Neuronal stem cell (in vitro differentiated cells): ENCODE measurements at regions not wholly inside any gene's neighbourhood (a gene's known extent, or its start where the extent isn't known, plus 50 kb on each side); places are given as distances from the start of the nearest gene placed in this dataset.

ENCODE experiments used
- DNase-seq: peaks from one replicate; pipeline ENCODE4 v3.0.0-alpha.2; 2013; ENCODE audit warnings: low spot score
- H2AFZ ChIP-seq: one replicate; pipeline ENCODE4 v1.6.1; 2013; ENCODE audit warnings: mild to moderate bottlenecking, low read length, inconsistent platforms
- H2AK5ac ChIP-seq: 2 replicates; pipeline ENCODE4 v1.6.1; 2013; ENCODE audit warnings: low read depth, mild to moderate bottlenecking, inconsistent platforms, low read length, moderate library complexity, mixed read lengths
- H2BK120ac ChIP-seq: 2 replicates; pipeline ENCODE4 v1.6.1; 2013; ENCODE audit warnings: low read depth, mild to moderate bottlenecking, inconsistent platforms, low read length, moderate library complexity, mixed read lengths
- H2BK12ac ChIP-seq: one replicate; pipeline ENCODE4 v1.6.1; 2013; ENCODE audit warnings: low read length, inconsistent platforms
- H2BK15ac ChIP-seq: 2 replicates; pipeline ENCODE4 v1.6.1; 2013; ENCODE audit warnings: mild to moderate bottlenecking, low read length, inconsistent platforms, mixed read lengths
- H2BK5ac ChIP-seq: one replicate; pipeline ENCODE4 v1.6.1; 2013; ENCODE audit warnings: inconsistent platforms, mild to moderate bottlenecking, low read length, moderate library complexity
- H3K14ac ChIP-seq: one replicate; pipeline ENCODE4 v1.6.1; 2013; ENCODE audit warnings: low read length, inconsistent platforms
- H3K18ac ChIP-seq: 2 replicates; pipeline ENCODE4 v1.6.1; 2013; ENCODE audit warnings: low read length, inconsistent platforms
- H3K23ac ChIP-seq: 2 replicates; pipeline ENCODE4 v1.6.1; 2013; ENCODE audit warnings: low read depth, mild to moderate bottlenecking, mixed read lengths, low read length, inconsistent platforms; ENCODE audit not compliant: poor library complexity
- H3K27ac ChIP-seq: replicated peaks from 3 replicates; pipeline ENCODE4 v1.5.1; 2013; ENCODE audit warnings: low read length, inconsistent platforms
- H3K27me3 ChIP-seq, 3 experiments: 2 replicates each; pipeline ENCODE4 v1.6.1; 2013; ENCODE audit warnings: low read length in 3 of 3, mild to moderate bottlenecking in 2 of 3, inconsistent platforms in 1 of 3, low read depth in 1 of 3, mixed read lengths in 1 of 3, moderate library complexity in 1 of 3; ENCODE audit not compliant: control insufficient read depth in 3 of 3, insufficient read depth in 3 of 3
- H3K36me3 ChIP-seq, 2 donors: replicated peaks in 1 of 2; 2 replicates each; pipeline ENCODE4 v1.6.1; 2013; ENCODE audit warnings: low read length in 2 of 2; ENCODE audit not compliant: control insufficient read depth in 2 of 2, insufficient read depth in 2 of 2
- H3K4ac ChIP-seq: 2 replicates; pipeline ENCODE4 v1.6.1; 2013; ENCODE audit warnings: inconsistent platforms, mild to moderate bottlenecking, low read length, moderate library complexity
- H3K4me1 ChIP-seq, 2 donors: 1 replicate in 1 of 2; 2 replicates in 1 of 2; pipeline ENCODE4 v1.6.1; 2013; ENCODE audit warnings: low read length in 2 of 2, low read depth in 1 of 2; ENCODE audit not compliant: control insufficient read depth in 2 of 2, insufficient read depth in 1 of 2
- H3K4me2 ChIP-seq: one replicate; pipeline ENCODE4 v1.6.1; 2013; ENCODE audit warnings: mild to moderate bottlenecking, low read length, inconsistent platforms; ENCODE audit not compliant: insufficient read depth, poor library complexity, severe bottlenecking
- H3K4me3 ChIP-seq, 2 donors: 2 replicates each; pipeline ENCODE4 v1.5.1; 2013; ENCODE audit warnings: low read length in 2 of 2, mild to moderate bottlenecking in 2 of 2, inconsistent platforms in 1 of 2, moderate library complexity in 1 of 2
- H3K79me1 ChIP-seq: one replicate; pipeline ENCODE4 v1.6.1; 2013; ENCODE audit warnings: low read depth, mild to moderate bottlenecking, inconsistent platforms, low read length, moderate library complexity
- H3K9ac ChIP-seq: one replicate; pipeline ENCODE4 v1.6.1; 2013; ENCODE audit warnings: mild to moderate bottlenecking, low read depth, low read length, inconsistent platforms; ENCODE audit not compliant: poor library complexity
- H3K9me3 ChIP-seq, 2 donors: replicated peaks in 1 of 2; 2 replicates each; pipeline versions ENCODE3 to v1.6.1; 2013; ENCODE audit warnings: low read length in 2 of 2, mild to moderate bottlenecking in 2 of 2, inconsistent platforms in 1 of 2, low read depth in 1 of 2, mixed read lengths in 1 of 2, moderate library complexity in 1 of 2; ENCODE audit not compliant: control insufficient read depth in 2 of 2, insufficient read depth in 1 of 2
- H4K8ac ChIP-seq: one replicate; pipeline ENCODE4 v1.6.1; 2013; ENCODE audit warnings: low read depth, mild to moderate bottlenecking, inconsistent platforms, low read length, moderate library complexity
- H4K91ac ChIP-seq: one replicate; pipeline ENCODE4 v1.6.1; 2013; ENCODE audit warnings: low read length, low read depth, mild to moderate bottlenecking, inconsistent platforms; ENCODE audit not compliant: poor library complexity
- WGBS, 2 donors: extraction: QIAGEN DNeasy Blood & Tissue Kit; methylation state at CpG; one replicate each; pipeline ENCODE4 v1.1.7; 2013; ENCODE audit warnings: missing lambda C conversion rate in 2 of 2, mixed read lengths in 1 of 2; ENCODE audit not compliant: insufficient read length in 2 of 2, insufficient replicate concordance in 1 of 2; ENCODE audit errors: extremely low coverage in 2 of 2; 5-methylcytosine and 5-hydroxymethylcytosine counted together

DNA sequence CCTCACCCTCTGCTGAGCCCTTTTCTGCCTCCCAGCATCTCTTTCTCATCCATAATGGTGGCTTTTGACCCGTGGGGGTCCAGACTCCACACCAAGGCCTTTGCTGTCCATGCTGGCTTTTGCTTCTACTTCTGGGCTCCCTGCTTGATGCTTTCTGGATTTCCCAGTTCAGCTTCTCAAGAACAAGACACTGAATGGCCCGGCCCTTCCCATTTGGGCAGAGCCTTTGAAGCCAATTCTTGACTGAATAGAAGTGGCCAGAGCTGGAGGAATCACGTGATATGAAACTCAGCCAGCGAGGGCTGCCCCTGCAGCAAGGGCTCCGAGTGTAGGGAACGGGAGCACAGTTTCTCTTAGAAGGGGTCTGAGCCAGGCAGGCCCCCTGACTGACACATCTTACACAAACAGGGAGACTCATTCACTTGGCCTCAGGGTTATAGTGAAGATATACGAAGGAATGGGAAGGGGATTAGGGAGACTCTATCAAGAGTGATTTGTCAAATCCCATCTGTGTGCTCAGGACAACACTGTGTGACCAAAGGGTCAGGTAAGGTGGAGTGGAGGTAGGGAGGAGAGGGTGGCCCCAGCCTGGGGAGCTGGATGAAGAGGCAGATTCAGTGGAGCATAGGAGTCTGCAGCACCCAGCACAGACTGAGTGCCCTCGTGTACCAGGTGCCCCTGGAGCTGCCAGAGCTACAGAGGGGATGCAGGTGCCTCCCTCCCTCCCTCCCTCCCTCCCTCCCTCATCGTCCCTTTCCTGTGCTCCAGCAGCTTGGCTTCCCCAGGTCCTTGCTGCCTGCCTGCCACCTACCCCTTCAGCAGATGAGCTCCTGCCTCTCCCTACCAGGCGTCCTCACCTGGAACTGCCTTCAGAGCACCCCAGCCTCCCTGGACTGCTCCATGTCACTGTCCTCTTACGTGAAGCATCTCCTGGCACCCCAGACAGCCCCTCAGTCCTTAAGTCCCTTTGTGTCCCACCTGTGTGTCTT is 106.0 kb downstream of the TRIM29 start:
- DNase-seq = no peak
- no CpG with 5 or more reads among the region's 11 CpGs for WGBS, 2 donors

DNA sequence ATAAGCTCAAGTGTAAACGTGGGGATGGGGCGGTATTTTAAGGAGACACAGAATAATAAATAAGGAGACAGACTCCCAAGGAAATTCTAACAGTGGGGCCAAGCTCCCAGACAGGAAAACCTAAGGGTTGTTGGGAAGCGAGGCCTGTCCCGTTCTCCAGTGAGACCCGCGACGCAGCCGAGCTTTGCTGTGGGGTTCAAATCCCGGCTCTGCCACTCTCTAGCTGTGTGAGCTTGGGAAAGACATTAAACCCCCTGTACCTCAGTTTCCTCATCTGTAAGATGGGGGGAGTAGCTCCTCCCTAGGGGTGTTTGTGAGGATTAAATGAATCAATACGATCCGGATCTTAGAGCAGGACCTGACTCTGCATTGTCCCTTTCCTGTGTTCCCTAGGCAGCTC is 106.8 kb downstream of the TRIM29 start:
- Histone ChIP-seq H3K27ac (no peak overlapping the region), H2BK15ac (no peak overlapping the region), H2BK5ac (no peak overlapping the region), H3K18ac (peak overlapping the region; percentile 78), H3K4me2 (no peak overlapping the region), H3K23ac (no peak overlapping the region), H3K9ac (no peak overlapping the region), H2BK12ac (no peak overlapping the region), H3K4me3 (no peak overlapping the region), H3K79me1 (no peaks in the 10 kb centered on the region), H3K4me1 (peaks cover 0 to 11% of the 10 kb centered on the region in 2 donors), H3K27me3 (no peaks in the 10 kb centered on the region), H3K4ac (no peak overlapping the region), H3K9me3 (peaks cover 0 to 3% of the 10 kb centered on the region in 2 donors), H2BK120ac (no peak overlapping the region), H4K91ac (no peak overlapping the region), H3K14ac (no peak overlapping the region), H4K8ac (no peak overlapping the region), H2AK5ac (no peak overlapping the region), H3K36me3 (no peaks in the 10 kb centered on the region), H2AFZ (no peak overlapping the region)
- no peak for DNase-seq
- WGBS, 2 donors = no CpG with 5 or more reads among the region's 11 CpGs

More for the DNA sequence above, 106.0 kb downstream of the TRIM29 start:
- H3K4me1 ChIP-seq = peaks cover 0 to 11% of the 10 kb centered on the region in 2 donors
- no peak overlapping the region for H3K9ac ChIP-seq
- peak overlapping the region; percentile 78 for H3K18ac ChIP-seq
- H3K4ac ChIP-seq = no peak overlapping the region
- no peak overlapping the region for H3K4me3 ChIP-seq
- H3K23ac ChIP-seq = no peak overlapping the region
- H4K8ac ChIP-seq = no peak overlapping the region
- H2AK5ac ChIP-seq = peak overlapping the region; percentile 10
- no peak overlapping the region for H2BK5ac ChIP-seq
- H3K27ac ChIP-seq = no peak overlapping the region
- no peak overlapping the region for H4K91ac ChIP-seq
- H3K4me2 ChIP-seq = no peak overlapping the region
- H2BK15ac ChIP-seq = peak overlapping the region; percentile 41
- no peak overlapping the region for H3K14ac ChIP-seq
- no peak overlapping the region for H2BK120ac ChIP-seq
- H3K27me3 ChIP-seq = no peaks in the 10 kb centered on the region
- peak overlapping the region; percentile 8 for H2AFZ ChIP-seq
- peaks cover 0 to 3% of the 10 kb centered on the region in 2 donors for H3K9me3 ChIP-seq
- no peaks in the 10 kb centered on the region for H3K79me1 ChIP-seq
- H3K36me3 ChIP-seq = no peaks in the 10 kb centered on the region
- no peak overlapping the region for H2BK12ac ChIP-seq

DNA sequence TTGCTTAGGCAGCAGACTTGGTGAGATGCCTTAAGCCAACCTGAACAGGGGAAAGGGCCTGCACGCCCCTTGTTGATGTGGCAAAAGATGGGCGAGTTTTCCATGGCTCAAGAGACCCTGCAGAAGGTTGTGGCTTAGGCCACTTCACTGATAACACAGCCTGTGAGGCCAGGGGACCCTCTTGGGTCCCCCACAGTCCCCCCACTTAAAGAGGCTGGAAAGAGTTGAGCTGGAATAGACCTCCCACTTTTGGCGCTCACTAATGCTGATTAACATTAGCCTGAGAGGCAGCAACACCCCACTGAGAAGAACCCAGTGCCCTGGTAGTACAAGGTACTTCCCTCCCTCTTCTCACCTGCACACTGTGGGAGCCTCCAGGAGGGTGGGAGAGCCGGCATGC is 107.5 kb downstream of the TRIM29 start:
- Histone ChIP-seq H3K18ac (peak overlapping the region; percentile 67), H3K23ac (no peak overlapping the region), H2BK120ac (no peak overlapping the region), H3K14ac (no peak overlapping the region), H3K4me2 (no peak overlapping the region), H4K8ac (no peak overlapping the region), H3K79me1 (no peaks in the 10 kb centered on the region), H3K27ac (no peak overlapping the region), H3K27me3 (no peaks in the 10 kb centered on the region), H3K9me3 (no peaks in the 10 kb centered on the region), H2BK5ac (no peak overlapping the region), H3K36me3 (no peaks in the 10 kb centered on the region), H2AK5ac (peak overlapping the region; percentile 6), H2BK15ac (no peak overlapping the region), H3K4me1 (peaks cover 0 to 11% of the 10 kb centered on the region in 2 donors), H2AFZ (no peak overlapping the region), H3K9ac (no peak overlapping the region), H3K4me3 (no peak overlapping the region), H2BK12ac (no peak overlapping the region), H3K4ac (no peak overlapping the region), H4K91ac (no peak overlapping the region)
- WGBS, 2 donors = no CpG with 5 or more reads among the region's 4 CpGs
- no peak for DNase-seq

DNA sequence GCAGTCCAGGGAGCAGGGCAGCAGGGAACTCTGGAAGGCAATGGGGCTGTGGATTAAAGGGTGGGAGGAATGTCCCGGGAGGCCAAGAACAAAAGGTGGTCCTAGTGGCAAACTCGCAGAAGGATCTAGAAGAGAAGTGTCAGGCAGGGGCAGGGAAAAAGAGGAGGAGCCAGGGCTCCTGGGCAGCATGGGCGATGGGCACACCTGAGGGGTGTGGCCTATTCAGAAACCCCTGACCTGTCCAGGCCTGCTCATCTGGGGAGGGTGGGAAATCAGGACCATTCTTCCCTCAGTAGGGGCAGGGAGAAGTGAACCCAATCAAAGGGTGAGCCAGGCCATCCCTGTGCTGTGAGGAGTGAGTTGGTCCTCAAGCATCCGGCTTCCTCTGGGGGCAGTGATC is 108.6 kb downstream of the TRIM29 start:
- no peaks in the 10 kb centered on the region for H3K36me3 ChIP-seq
- H3K18ac ChIP-seq = peak overlapping the region; percentile 7
- no peaks in the 10 kb centered on the region for H3K27me3 ChIP-seq
- WGBS, 2 donors = no CpG with 5 or more reads among the region's 4 CpGs
- no peak overlapping the region for H2AFZ ChIP-seq
- H2BK15ac ChIP-seq = peak overlapping the region; percentile 79
- no peak overlapping the region for H3K4ac ChIP-seq
- H3K27ac ChIP-seq = no peak overlapping the region
- no peak overlapping the region for H2BK12ac ChIP-seq
- peaks cover 0 to 17% of the 10 kb centered on the region in 2 donors for H3K4me1 ChIP-seq
- H4K91ac ChIP-seq = no peak overlapping the region
- H3K23ac ChIP-seq = no peak overlapping the region
- no peak overlapping the region for H3K9ac ChIP-seq
- peak overlapping the region; percentile 9 for H2AK5ac ChIP-seq
- no peak overlapping the region for H3K14ac ChIP-seq
- H2BK120ac ChIP-seq = no peak overlapping the region
- no peaks in the 10 kb centered on the region for H3K9me3 ChIP-seq
- peak overlapping the region; percentile 20 for H2BK5ac ChIP-seq
- H3K4me2 ChIP-seq = no peak overlapping the region
- no peak overlapping the region for H4K8ac ChIP-seq
- no peaks in the 10 kb centered on the region for H3K79me1 ChIP-seq
- DNase-seq = no peak
- H3K4me3 ChIP-seq = no peak overlapping the region
